Naive B cell (primary cell): ENCODE measurements at regions not wholly inside any gene's neighbourhood (a gene's known extent, or its start where the extent isn't known, plus 50 kb on each side); places are given as distances from the start of the nearest gene placed in this dataset.
A peak's percentile ranks its signal among the peaks of the same experiment; 100 is the strongest.

ENCODE experiments used
- ATAC-seq, 2 donors: fragments of 150-1000 bp; cut with Tn5 transposase; 2 replicates each; pipeline ENCODE4 v1.10.0; 2021; ENCODE audit warnings: low read depth in 2 of 2, mild to moderate bottlenecking in 2 of 2, moderate library complexity in 2 of 2
- DNase-seq: peaks from one replicate; pipeline ENCODE4 v3.0.0; 2022
- H3K27ac Mint-ChIP-seq, 6 donors: one replicate each; pipeline ENCODE4 v1.8.0; 2020 to 2022; ENCODE audit warnings: mild to moderate bottlenecking in 6 of 6, mixed read lengths in 6 of 6, moderate library complexity in 5 of 6, inconsistent platforms in 2 of 6
- H3K27me3 Mint-ChIP-seq, 3 donors: one replicate each; pipeline ENCODE4 v1.8.0; 2021 to 2022; ENCODE audit warnings: mixed read lengths in 3 of 3, mild to moderate bottlenecking in 1 of 3
- H3K36me3 Mint-ChIP-seq, 2 donors: one replicate each; pipeline ENCODE4 v1.8.0; 2020 to 2022; ENCODE audit warnings: mixed read lengths in 2 of 2, inconsistent platforms in 1 of 2, mild to moderate bottlenecking in 1 of 2
- H3K4me1 Mint-ChIP-seq, 3 donors: one replicate each; pipeline ENCODE4 v1.8.0; 2020 to 2022; ENCODE audit warnings: mixed read lengths in 3 of 3, inconsistent platforms in 1 of 3, mild to moderate bottlenecking in 1 of 3, moderate library complexity in 1 of 3
- H3K4me3 Mint-ChIP-seq, 8 donors: one replicate each; pipeline ENCODE4 v1.8.0; 2020 to 2022; ENCODE audit warnings: mild to moderate bottlenecking in 8 of 8, mixed read lengths in 8 of 8, moderate library complexity in 8 of 8, inconsistent platforms in 2 of 8
- H3K9me3 Mint-ChIP-seq, 7 donors: one replicate each; pipeline ENCODE4 v1.8.0; 2020 to 2022; ENCODE audit warnings: mixed read lengths in 7 of 7, mild to moderate bottlenecking in 5 of 7, inconsistent platforms in 2 of 7, moderate library complexity in 1 of 7

DNA sequence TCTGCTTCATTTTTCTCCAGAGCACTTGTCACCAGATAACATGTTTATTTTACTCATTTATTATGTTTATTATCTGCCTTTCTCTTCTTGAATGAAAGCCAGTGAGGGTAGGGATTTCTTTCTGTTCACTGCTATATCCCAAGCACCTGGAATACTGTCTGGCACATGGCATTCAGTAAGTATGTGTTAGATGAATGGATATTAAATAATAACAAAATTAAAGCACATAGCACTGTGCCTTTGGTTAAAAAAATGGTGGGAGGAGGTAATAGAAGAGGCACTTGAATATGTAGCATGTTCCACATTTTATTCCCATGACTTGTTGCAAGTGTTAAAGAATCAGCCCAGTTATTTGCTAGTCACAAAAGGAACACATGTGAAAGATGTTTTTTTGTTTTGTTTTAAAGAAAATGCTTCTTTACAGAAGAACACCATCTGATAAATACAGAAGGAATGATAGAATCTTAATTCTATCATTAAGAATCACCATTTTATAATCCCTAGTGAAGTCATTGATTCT lies 151.0 kb downstream of the DLEU7 start:
- Mint-ChIP-seq H3K27ac (peak overlapping the region in 2 of 6 donors; percentile 8 to 30), H3K27me3 (no peaks in the 10 kb centered on the region), H3K36me3 (peaks cover 9% of the 10 kb centered on the region in 2 donors), H3K4me1 (peaks cover 0 to 7% (median 0%) of the 10 kb centered on the region in 3 donors), H3K9me3 (peaks cover 0 to 12% (median 4%) of the 10 kb centered on the region in 7 donors), H3K4me3 (no peak overlapping the region)
- DNase-seq: no peak
- ATAC-seq: no peak

DNA sequence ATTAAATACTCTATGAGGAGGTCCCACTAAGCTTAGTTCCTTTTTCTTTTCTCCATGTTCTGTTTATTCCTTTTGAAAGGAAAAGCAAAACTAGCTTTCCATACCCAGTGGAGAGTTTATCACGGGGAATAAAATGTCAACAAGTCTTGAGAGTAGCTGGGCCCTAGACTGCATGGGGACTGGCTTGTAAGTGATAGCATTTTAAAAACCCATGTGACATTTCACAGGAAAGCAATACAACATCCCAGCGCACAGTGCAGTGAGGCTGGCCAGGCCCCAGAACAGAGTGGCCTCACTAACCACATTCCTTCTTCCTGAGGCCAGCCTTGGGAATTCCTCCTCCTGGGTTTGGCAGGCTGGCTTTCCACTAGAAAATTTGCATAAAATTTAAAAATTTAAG lies 149.8 kb downstream of the DLEU7 start:
- Mint-ChIP-seq H3K27ac (no peak overlapping the region), H3K4me1 (peaks cover 6 to 11% (median 6%) of the 10 kb centered on the region in 3 donors), H3K9me3 (peaks cover 0 to 12% (median 4%) of the 10 kb centered on the region in 7 donors), H3K27me3 (no peaks in the 10 kb centered on the region), H3K36me3 (peaks cover 9% of the 10 kb centered on the region in 2 donors), H3K4me3 (no peak overlapping the region)
- ATAC-seq (no peak), DNase-seq (no peak)

- Mint-ChIP-seq H3K36me3 (peaks cover 9% of the 10 kb centered on the region in 2 donors), H3K27me3 (no peaks in the 10 kb centered on the region), H3K4me3 (no peak overlapping the region), H3K4me1 (peaks cover 6 to 11% (median 6%) of the 10 kb centered on the region in 3 donors), H3K9me3 (peaks cover 0 to 12% (median 4%) of the 10 kb centered on the region in 7 donors), H3K27ac (no peak overlapping the region)
- ATAC-seq (no peak), DNase-seq (no peak)
Observed at GRCh38 chr13:50697746-50698539, 145.5 kb downstream of the DLEU7 start.

DNA sequence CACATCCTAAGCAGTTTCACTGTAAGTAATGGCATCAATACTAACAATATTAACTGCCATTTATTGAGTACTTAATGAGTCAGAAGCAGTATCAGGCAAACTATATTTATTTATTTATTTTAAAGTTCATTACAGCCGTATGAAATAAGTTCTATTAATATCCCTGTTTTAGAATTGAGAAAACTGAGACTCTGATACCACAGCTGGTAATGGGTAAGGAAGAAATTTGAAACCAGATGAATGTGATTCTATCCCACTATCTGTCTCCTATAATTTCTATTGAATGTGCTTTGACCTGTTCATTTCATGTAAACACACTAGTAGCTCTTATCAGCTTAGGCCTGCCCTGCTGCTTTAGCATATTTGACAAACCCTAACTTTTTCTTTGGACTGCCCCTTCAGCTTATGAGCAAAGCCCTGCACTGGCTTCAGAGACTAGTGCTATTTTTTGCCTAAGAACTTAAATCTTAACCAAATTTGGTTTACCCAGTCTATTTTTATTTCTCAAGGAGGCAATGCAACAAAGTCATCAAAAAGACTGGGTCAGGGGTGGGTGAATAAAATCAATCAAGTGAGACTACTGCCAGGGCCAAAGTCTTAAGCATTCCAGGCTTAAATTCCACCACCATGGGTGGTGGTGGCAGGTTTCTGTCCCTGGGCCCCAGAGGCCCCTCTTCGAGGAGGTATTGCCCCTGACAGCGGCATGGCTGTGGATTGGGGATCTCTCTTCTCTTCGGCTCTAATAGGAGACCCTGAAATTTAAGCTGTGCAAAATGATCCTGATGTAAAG lies 143.4 kb downstream of the DLEU7 start:
- no peak for ATAC-seq
- H3K4me1 Mint-ChIP-seq: peaks cover 9 to 26% (median 13%) of the 10 kb centered on the region in 3 donors
- H3K36me3 Mint-ChIP-seq: peaks cover 9% of the 10 kb centered on the region in 2 donors
- peaks cover 0 to 12% (median 4%) of the 10 kb centered on the region in 7 donors for H3K9me3 Mint-ChIP-seq
- H3K27ac Mint-ChIP-seq: peak overlapping the region in 1 of 6 donors; percentile 12
- no peak for DNase-seq
- no peaks in the 10 kb centered on the region for H3K27me3 Mint-ChIP-seq
- H3K4me3 Mint-ChIP-seq: no peak overlapping the region

GRCh38 chr13:50700664-50701305 lies 142.7 kb downstream of the DLEU7 start:
- ATAC-seq (no peak), DNase-seq (no peak)
- no peak overlapping the region for H3K27ac Mint-ChIP-seq
- peaks cover 9 to 26% (median 13%) of the 10 kb centered on the region in 3 donors for H3K4me1 Mint-ChIP-seq
- H3K27me3 Mint-ChIP-seq: no peaks in the 10 kb centered on the region
- peaks cover 0 to 12% (median 4%) of the 10 kb centered on the region in 7 donors for H3K9me3 Mint-ChIP-seq
- peaks cover 9% of the 10 kb centered on the region in 2 donors for H3K36me3 Mint-ChIP-seq
- no peak overlapping the region for H3K4me3 Mint-ChIP-seq

DNA sequence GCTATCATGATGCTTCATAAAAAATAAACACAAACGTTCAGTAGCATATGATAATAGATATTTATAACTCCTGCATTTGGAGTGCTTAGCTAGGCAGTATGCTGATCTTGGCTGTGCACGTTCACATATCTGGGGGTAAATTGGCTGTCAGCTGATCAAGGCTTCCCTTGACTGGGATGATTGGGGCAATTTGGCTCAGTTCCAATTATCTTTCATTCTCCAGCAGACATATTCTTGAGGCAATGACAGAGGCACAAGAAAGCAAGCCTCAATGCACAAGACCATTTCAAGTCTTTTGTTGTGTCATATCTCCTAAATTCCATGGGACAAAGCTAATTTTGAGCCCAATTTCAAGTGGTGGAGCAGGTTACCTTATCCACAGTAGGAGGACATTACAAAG lies 142.0 kb downstream of the DLEU7 start:
- ATAC-seq (no peak), DNase-seq (no peak)
- Mint-ChIP-seq H3K9me3 (peaks cover 0 to 8% (median 4%) of the 10 kb centered on the region in 7 donors), H3K27me3 (no peaks in the 10 kb centered on the region), H3K4me3 (no peak overlapping the region), H3K36me3 (peaks cover 7 to 9% of the 10 kb centered on the region in 2 donors), H3K27ac (no peak overlapping the region), H3K4me1 (peaks cover 15 to 29% (median 16%) of the 10 kb centered on the region in 3 donors)

DNA sequence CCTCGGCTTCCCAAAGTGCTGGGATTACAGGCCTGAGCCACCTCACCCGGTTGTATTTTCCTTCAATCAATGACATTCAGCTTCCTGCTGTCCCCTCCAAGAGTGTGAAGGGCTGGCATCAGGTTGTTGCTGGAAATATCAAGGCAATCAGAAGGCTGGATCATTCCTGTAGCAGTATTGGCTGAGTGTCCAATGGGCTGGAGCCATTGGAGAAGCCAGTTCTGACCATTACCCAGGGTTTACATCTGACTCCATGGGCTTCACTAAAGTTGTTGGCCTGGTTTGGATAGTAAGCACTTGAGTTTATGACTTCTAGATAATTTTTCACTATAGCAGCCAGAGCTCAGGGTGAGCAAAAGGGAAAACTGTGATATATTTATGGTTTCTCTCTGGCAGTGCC lies 137.0 kb downstream of the DLEU7 start:
- peaks cover 0 to 4% (median 0%) of the 10 kb centered on the region in 7 donors for H3K9me3 Mint-ChIP-seq
- H3K27me3 Mint-ChIP-seq: no peaks in the 10 kb centered on the region
- peak overlapping the region in 1 of 6 donors; percentile 14 for H3K27ac Mint-ChIP-seq
- ATAC-seq (no peak), DNase-seq (no peak)
- H3K4me3 Mint-ChIP-seq: no peak overlapping the region
- no peaks in the 10 kb centered on the region for H3K36me3 Mint-ChIP-seq
- peaks cover 28 to 40% (median 32%) of the 10 kb centered on the region in 3 donors for H3K4me1 Mint-ChIP-seq

GRCh38 chr13:50707628-50708027 lies 135.9 kb downstream of the DLEU7 start:
- Mint-ChIP-seq H3K4me3 (peak overlapping the region in 1 of 8 donors; percentile 2), H3K27me3 (no peaks in the 10 kb centered on the region), H3K9me3 (peaks cover 0 to 4% (median 0%) of the 10 kb centered on the region in 7 donors), H3K4me1 (peaks cover 28 to 42% (median 36%) of the 10 kb centered on the region in 3 donors), H3K36me3 (no peaks in the 10 kb centered on the region), H3K27ac (peak overlapping the region in 2 of 6 donors; percentile 6 to 76)
- peak; percentile 34 to 49 for ATAC-seq
- DNase-seq: no peak

- H3K4me1 Mint-ChIP-seq: peaks cover 26 to 44% (median 43%) of the 10 kb centered on the region in 3 donors
- no peaks in the 10 kb centered on the region for H3K36me3 Mint-ChIP-seq
- no peaks in the 10 kb centered on the region for H3K27me3 Mint-ChIP-seq
- peak overlapping the region in 1 of 6 donors; percentile 49 for H3K27ac Mint-ChIP-seq
- peaks cover 0 to 4% (median 0%) of the 10 kb centered on the region in 7 donors for H3K9me3 Mint-ChIP-seq
- no peak for DNase-seq
- ATAC-seq: no peak
- H3K4me3 Mint-ChIP-seq: no peak overlapping the region
Observed at GRCh38 chr13:50708461-50708860, 135.0 kb downstream of the DLEU7 start.

DNA sequence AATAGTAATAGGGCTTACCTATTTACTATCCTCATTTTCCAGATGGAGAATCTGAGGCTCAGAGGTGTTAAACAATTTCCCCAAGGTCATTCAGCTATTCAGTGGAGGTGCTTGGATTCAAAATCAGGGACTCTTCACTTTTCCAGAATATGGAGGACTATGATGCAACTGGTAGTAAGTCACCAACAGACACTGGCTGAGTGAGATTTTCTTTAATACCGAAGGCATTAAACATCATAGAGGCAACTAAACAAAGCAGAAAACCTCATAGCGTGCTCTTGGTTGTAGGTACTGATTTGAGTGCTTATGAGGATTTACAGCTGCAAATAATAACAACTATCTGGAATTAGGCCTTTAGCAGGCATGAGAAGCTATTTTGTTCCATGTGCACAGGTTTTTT lies 134.4 kb downstream of the DLEU7 start:
- no peak for DNase-seq
- Mint-ChIP-seq H3K4me1 (peaks cover 28 to 47% (median 45%) of the 10 kb centered on the region in 3 donors), H3K27ac (no peak overlapping the region), H3K9me3 (peaks cover 0 to 4% (median 0%) of the 10 kb centered on the region in 7 donors), H3K4me3 (no peak overlapping the region), H3K27me3 (no peaks in the 10 kb centered on the region), H3K36me3 (no peaks in the 10 kb centered on the region)
- ATAC-seq: no peak

GRCh38 chr13:50711131-50711815 lies 132.2 kb downstream of the DLEU7 start:
- peaks cover 41 to 64% (median 53%) of the 10 kb centered on the region in 3 donors for H3K4me1 Mint-ChIP-seq
- H3K4me3 Mint-ChIP-seq: no peak overlapping the region
- peaks cover 0 to 4% (median 0%) of the 10 kb centered on the region in 7 donors for H3K9me3 Mint-ChIP-seq
- no peak overlapping the region for H3K27ac Mint-ChIP-seq
- H3K36me3 Mint-ChIP-seq: no peaks in the 10 kb centered on the region
- no peaks in the 10 kb centered on the region for H3K27me3 Mint-ChIP-seq
- ATAC-seq: no peak
- no peak for DNase-seq

- peaks cover 0 to 4% (median 0%) of the 10 kb centered on the region in 7 donors for H3K9me3 Mint-ChIP-seq
- no peak for ATAC-seq
- peak overlapping the region in 1 of 8 donors; percentile 25 for H3K4me3 Mint-ChIP-seq
- no peak for DNase-seq
- no peaks in the 10 kb centered on the region for H3K36me3 Mint-ChIP-seq
- peaks cover 44 to 58% (median 56%) of the 10 kb centered on the region in 3 donors for H3K4me1 Mint-ChIP-seq
- peak overlapping the region in 1 of 6 donors; percentile 54 for H3K27ac Mint-ChIP-seq
- no peaks in the 10 kb centered on the region for H3K27me3 Mint-ChIP-seq
Observed at GRCh38 chr13:50711996-50712395, 131.5 kb downstream of the DLEU7 start.
